ENCODE measurements at regions not wholly inside any gene's neighbourhood (a gene's known extent, or its start where the extent isn't known, plus 50 kb on each side); places are given as distances from the start of the nearest gene placed in this dataset.

- Histone ChIP-seq H3K4me3 (ENCODE audit: control insufficient read depth in 2 of 3, extremely low read depth in 1 of 3, insufficient read depth in 2 of 3, low read depth in 1 of 3, low read length in 3 of 3) (no peak overlapping the region), H3K9me1 (ENCODE audit: control insufficient read depth, extremely low read depth, insufficient read depth, low read length) (no peaks in the 10 kb centered on the region), H3K4me1 (ENCODE audit: control insufficient read depth, extremely low read depth, insufficient read depth, low read length) (no peaks in the 10 kb centered on the region), H3K4me2 (ENCODE audit: control insufficient read depth, extremely low read depth, insufficient read depth, low read depth, low read length) (no peak overlapping the region), H3K9ac (ENCODE audit: control insufficient read depth, extremely low read depth, insufficient read depth, low read length) (no peak overlapping the region), H3K9me3 (ENCODE audit: control insufficient read depth, low read depth, low read length) (peaks cover 2% of the 10 kb centered on the region), H2AFZ (ENCODE audit: control insufficient read depth, low read length) (no peak overlapping the region), H3K27ac (ENCODE audit: control insufficient read depth, insufficient read depth, low read length) (no peak overlapping the region), H4K20me1 (ENCODE audit: control insufficient read depth, extremely low read depth, insufficient read depth, low read length) (no peaks in the 10 kb centered on the region), H3K27me3 (ENCODE audit: control insufficient read depth, extremely low read depth, insufficient read depth, low read length) (no peaks in the 10 kb centered on the region), H3K36me3 (ENCODE audit: control insufficient read depth in 2 of 2, extremely low read depth in 1 of 2, insufficient read depth in 2 of 2, low read length in 2 of 2) (no peaks in the 10 kb centered on the region), H3K79me2 (ENCODE audit: control insufficient read depth, insufficient read depth, low read length) (no peaks in the 10 kb centered on the region)
- no peak for TF ChIP-seq CTCF (optimal IDR thresholded peaks at IDR 0.05 in 1 of 3, IDR thresholded peaks at IDR 0.05 in 1 of 3, conservative IDR thresholded peaks at IDR 0.05 in 1 of 3; ENCODE audit: extremely low read depth in 1 of 3, insufficient read depth in 2 of 3, low read length in 3 of 3)
- no peak for TF ChIP-seq EZH2 (IDR thresholded peaks at IDR 0.05; ENCODE audit: low read length)
- dilution Hi-C loops (cut with MboI; ENCODE audit: extremely low pct_ligation_motif_present, low sequenced_read_pairs), result no loop called here
- DNase-seq (ENCODE audit: low read depth, low spot score) (no peak), FAIRE-seq (no peak)
These were observed 1250.0 kb upstream of the PRKX start for GRCh38 chrX:4963432-4963831.

- FAIRE-seq (no peak), DNase-seq (ENCODE audit: low read depth, low spot score) (no peak)
- H3K27me3 ChIP-seq (ENCODE audit: control insufficient read depth, extremely low read depth, insufficient read depth, low read length), result no peaks in the 10 kb centered on the region
- no peaks in the 10 kb centered on the region for H4K20me1 ChIP-seq (ENCODE audit: control insufficient read depth, extremely low read depth, insufficient read depth, low read length)
- H3K9ac ChIP-seq (ENCODE audit: control insufficient read depth, extremely low read depth, insufficient read depth, low read length), result no peak overlapping the region
- no peaks in the 10 kb centered on the region for H3K9me1 ChIP-seq (ENCODE audit: control insufficient read depth, extremely low read depth, insufficient read depth, low read length)
- H3K79me2 ChIP-seq (ENCODE audit: control insufficient read depth, insufficient read depth, low read length), result no peaks in the 10 kb centered on the region
- no peaks in the 10 kb centered on the region for H3K9me3 ChIP-seq (ENCODE audit: control insufficient read depth, low read depth, low read length)
- dilution Hi-C loops (cut with MboI; ENCODE audit: extremely low pct_ligation_motif_present, low sequenced_read_pairs), result no loop called here
- H3K4me3 ChIP-seq (ENCODE audit: control insufficient read depth in 2 of 3, extremely low read depth in 1 of 3, insufficient read depth in 2 of 3, low read depth in 1 of 3, low read length in 3 of 3), result no peak overlapping the region
- no peak overlapping the region for H3K27ac ChIP-seq (ENCODE audit: control insufficient read depth, insufficient read depth, low read length)
- TF ChIP-seq EZH2 (IDR thresholded peaks at IDR 0.05; ENCODE audit: low read length), result no peak
- TF ChIP-seq CTCF (optimal IDR thresholded peaks at IDR 0.05 in 1 of 3, IDR thresholded peaks at IDR 0.05 in 1 of 3, conservative IDR thresholded peaks at IDR 0.05 in 1 of 3; ENCODE audit: extremely low read depth in 1 of 3, insufficient read depth in 2 of 3, low read length in 3 of 3), result no peak
- H3K4me1 ChIP-seq (ENCODE audit: control insufficient read depth, extremely low read depth, insufficient read depth, low read length), result no peaks in the 10 kb centered on the region
- H3K4me2 ChIP-seq (ENCODE audit: control insufficient read depth, extremely low read depth, insufficient read depth, low read depth, low read length), result no peak overlapping the region
- no peak overlapping the region for H2AFZ ChIP-seq (ENCODE audit: control insufficient read depth, low read length)
- no peaks in the 10 kb centered on the region for H3K36me3 ChIP-seq (ENCODE audit: control insufficient read depth in 2 of 2, extremely low read depth in 1 of 2, insufficient read depth in 2 of 2, low read length in 2 of 2)
These were observed 1231.3 kb upstream of the PRKX start for GRCh38 chrX:4944767-4945166.
